HG03469 (cell line): ENCODE measurements at regions not wholly inside any gene's neighbourhood (a gene's known extent, or its start where the extent isn't known, plus 50 kb on each side); places are given as distances from the start of the nearest gene placed in this dataset.
"Not testable (repeated sequence)": the region's sequence is repeated elsewhere in the genome, so short reads cannot be mapped to it uniquely, and the experiment has no call there.

ENCODE experiments used
- ATAC-seq: cut with Tn5 transposase; IDR thresholded peaks from one replicate; pipeline ENCODE4 v1.9.1; 2021; ENCODE audit warnings: mild to moderate bottlenecking, moderate library complexity, moderate number of reproducible peaks; ENCODE audit not compliant: unreplicated experiment

GRCh38 chr4:54571293-54572151 is 86.2 kb upstream of the KIT start:
- ATAC-seq, result no peak

- no peak for ATAC-seq
Measured at GRCh38 chr4:54572152-54572542, 85.6 kb upstream of the KIT start.

- ATAC-seq, result no peak
Measured at GRCh38 chr4:54574500-54574899, 83.3 kb upstream of the KIT start.

DNA sequence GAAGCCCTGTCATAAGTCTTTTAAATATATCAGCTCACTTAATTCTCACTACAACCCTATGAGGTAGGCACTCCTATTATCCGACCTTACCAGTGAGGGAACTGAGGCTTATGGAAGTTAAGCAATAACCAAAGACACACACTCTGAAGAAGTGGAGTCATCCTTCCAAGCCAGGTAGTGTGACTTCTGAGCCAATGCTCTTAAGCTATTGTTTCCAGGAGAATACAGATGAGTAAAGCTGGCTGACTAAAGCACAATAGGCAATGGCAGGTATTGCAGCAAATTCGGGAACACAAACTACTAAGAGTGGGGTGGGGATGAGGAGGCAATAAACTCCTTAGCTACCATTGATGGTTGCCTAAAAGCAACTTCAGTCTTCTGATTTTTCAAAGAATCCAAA is 81.8 kb upstream of the KIT start:
- no peak for ATAC-seq

- no peak for ATAC-seq
Measured at GRCh38 chr4:54581807-54582206, 76.0 kb upstream of the KIT start.

- ATAC-seq, result no peak
Measured at GRCh38 chr4:54585321-54586000, 72.3 kb upstream of the KIT start.

- ATAC-seq, result no peak
Measured at GRCh38 chr4:54586320-54586955, 71.3 kb upstream of the KIT start.

GRCh38 chr4:54587107-54587891 is 70.5 kb upstream of the KIT start:
- ATAC-seq, result no peak

DNA sequence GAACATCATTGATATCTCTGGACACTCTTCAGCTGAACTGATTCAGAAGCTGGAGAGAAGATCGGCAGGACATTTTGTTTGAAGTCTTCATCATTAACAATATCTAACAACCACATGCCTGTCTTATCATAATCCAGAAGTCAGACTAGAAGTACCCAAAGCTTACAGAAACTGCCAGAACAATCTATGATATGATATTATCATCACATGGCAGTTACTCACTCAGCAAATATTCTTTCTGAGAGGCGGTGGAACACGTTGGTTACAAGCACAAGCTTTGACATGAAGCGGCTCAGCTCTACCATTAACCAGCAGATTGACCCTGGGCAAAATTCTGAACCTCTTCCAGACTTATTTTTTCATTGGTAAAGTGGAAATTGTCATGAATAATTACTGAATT is 69.4 kb upstream of the KIT start:
- no peak for ATAC-seq

DNA sequence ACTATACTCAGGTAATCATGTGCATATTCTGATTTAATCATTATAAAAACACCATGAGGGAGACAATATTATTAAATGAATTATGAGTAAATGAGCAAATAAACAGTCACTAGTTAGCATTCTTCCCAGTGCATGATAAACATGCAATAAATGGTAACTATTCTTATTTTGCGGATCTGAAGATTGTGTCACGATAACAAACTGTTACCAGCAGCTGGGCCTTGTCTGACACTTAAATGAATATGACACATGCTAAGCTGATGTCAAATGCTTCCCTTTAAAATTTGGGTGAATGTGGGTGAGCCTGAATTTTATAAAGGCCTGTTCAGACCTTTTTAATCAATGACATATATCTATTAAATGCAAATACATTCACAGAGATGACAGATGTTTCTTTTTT is 68.2 kb upstream of the KIT start:
- no peak for ATAC-seq

GRCh38 chr4:54593795-54594322 is 63.9 kb upstream of the KIT start:
- ATAC-seq, result no peak

GRCh38 chr4:54596201-54596600 is 61.6 kb upstream of the KIT start:
- no peak for ATAC-seq

DNA sequence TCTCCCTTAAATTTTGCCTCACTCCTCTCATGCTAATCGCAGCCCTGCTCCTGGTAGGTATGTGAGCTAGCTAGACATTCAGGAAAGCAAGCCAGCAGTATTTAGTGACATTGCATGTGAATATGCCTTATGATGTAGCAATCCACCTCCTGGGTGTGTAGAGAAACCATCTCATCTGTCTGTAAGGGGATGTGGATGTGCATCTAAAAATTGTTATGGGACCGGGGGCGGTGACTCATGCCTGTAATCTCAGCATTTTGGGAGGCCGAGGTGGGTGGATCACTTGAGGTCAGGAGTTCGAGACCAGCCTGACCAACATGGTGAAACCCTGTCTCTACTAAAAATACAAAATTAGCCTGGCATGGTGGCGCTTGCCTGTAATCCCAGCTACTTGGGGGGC is 60.1 kb upstream of the KIT start:
- ATAC-seq, result not testable (repeated sequence)

DNA sequence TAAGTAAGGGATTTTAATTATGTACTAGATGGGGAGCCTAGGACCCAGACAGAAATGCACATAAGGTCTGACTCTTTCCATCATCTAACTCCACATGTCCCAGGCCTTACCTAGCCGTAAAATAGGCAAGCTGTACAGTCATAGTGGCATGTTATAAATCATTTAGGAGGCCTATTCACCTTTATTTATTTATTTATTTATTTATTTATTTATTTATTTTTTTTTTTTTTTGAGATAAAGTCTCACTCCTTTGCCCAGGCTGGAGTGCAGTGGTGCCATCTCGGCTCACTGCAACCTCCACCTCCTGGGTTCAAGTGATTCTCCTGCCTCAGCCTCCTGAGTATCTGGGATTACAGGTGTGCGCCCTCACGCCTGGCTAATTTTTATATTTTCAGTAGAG is 55.6 kb upstream of the KIT start:
- ATAC-seq, result not testable (repeated sequence)

- no peak for ATAC-seq
Measured at GRCh38 chr4:54607067-54607466, 50.7 kb upstream of the KIT start.

GRCh38 chr4:54607521-54607920 is 50.2 kb upstream of the KIT start:
- ATAC-seq, result no peak
